Ovary (tissue), 7 donors: ENCODE measurements at regions not wholly inside any gene's neighbourhood (a gene's known extent, or its start where the extent isn't known, plus 50 kb on each side); places are given as distances from the start of the nearest gene placed in this dataset.

ENCODE experiments used
- DNase-seq, 5 donors: peaks; one replicate each; pipeline ENCODE4 v3.0.0-alpha.2; 2019 to 2020
- H3K27ac ChIP-seq, 2 donors: fragments of 200-600 bp; one replicate each; pipeline versions ENCODE4 v1.5.1 to v1.8.0; 2019 to 2022
- H3K27me3 ChIP-seq: fragments of 200-600 bp; one replicate; pipeline ENCODE4 v1.8.0; 2022
- H3K36me3 ChIP-seq: fragments of 200-600 bp; sonication (generic); one replicate; pipeline ENCODE4 v1.5.1; 2019
- H3K4me1 ChIP-seq: one replicate; pipeline ENCODE4 v1.8.1; 2013; ENCODE audit warnings: mild to moderate bottlenecking, moderate library complexity; ENCODE audit not compliant: insufficient read depth
- H3K4me3 ChIP-seq: fragments of 200-600 bp; sonication (generic); one replicate; pipeline ENCODE4 v1.5.1; 2017
- H3K9me3 ChIP-seq, 2 donors: fragments of 200-600 bp in 1 of 2; sonication (generic) in 1 of 2; one replicate each; pipeline versions ENCODE4 v1.5.1 to v1.8.1; 2013 to 2019; ENCODE audit warnings: mild to moderate bottlenecking in 1 of 2, moderate library complexity in 1 of 2
- CTCF ChIP-seq, 3 donors: fragments of 450-650 bp in 2 of 3; fragments of 200-600 bp in 1 of 3; IDR thresholded peaks; one replicate each; pipeline versions ENCODE4 v1.5.1 to v1.8.0; 2016 to 2022; ENCODE audit warnings: antibody characterized with exemption in 3 of 3, mild to moderate bottlenecking in 1 of 3
- EP300 ChIP-seq: sonication (generic); formaldehyde crosslinking; IDR thresholded peaks from one replicate; pipeline ENCODE4 v1.6.1; 2017; ENCODE audit warnings: antibody characterized with exemption
- POLR2A ChIP-seq: fragments of 450-650 bp; IDR thresholded peaks from one replicate; pipeline ENCODE4 v1.6.1; 2017; ENCODE audit warnings: antibody characterized with exemption, mild to moderate bottlenecking, moderate library complexity
- WGBS, 3 donors: extraction: QIAGEN DNeasy Blood & Tissue Kit in 1 of 3; methylation state at CpG; one replicate each; pipeline versions ENCODE4 v1.1.5 to v1.1.7; 2013 to 2017; 5-methylcytosine and 5-hydroxymethylcytosine counted together
- intact Hi-C, 4 donors: fragments of 100-400 bp; cut with DNase I; formaldehyde crosslinking; loops; one replicate each; pipeline versions ENCODE4 v1.11.0 to v1.15.1; 2022 to 2023
- donor health status: DM: no; HTN: no; CAD: no; lungs with moderate emphysema.
- donor health status: DM: no; HTN: no; CAD: no.
- donor health status: Bipolar disorder and iron deficiency.
- donor health status: DM: no; HTN: no; CAD: no.
- donor health status: DM: yes; HTN: yes; CAD: no.

GRCh38 chr5:8393240-8393639, 524.3 kb downstream of the MTRR start:
- TF ChIP-seq CTCF (IDR thresholded peaks at IDR 0.05): no peak
- TF ChIP-seq EP300: no peak
- 33 to 51% (median 34%) methylated on average over 2 of the region's 2 CpGs for WGBS, 3 donors
- no peak for DNase-seq
- intact Hi-C loops: no loop called here
- H3K4me3 ChIP-seq: no peak overlapping the region
- H3K4me1 ChIP-seq: no peaks in the 10 kb centered on the region
- H3K27me3 ChIP-seq: no peaks in the 10 kb centered on the region
- H3K36me3 ChIP-seq: no peaks in the 10 kb centered on the region
- no peaks in the 10 kb centered on the region for H3K9me3 ChIP-seq
- no peak overlapping the region for H3K27ac ChIP-seq

- no peaks in the 10 kb centered on the region for H3K9me3 ChIP-seq
- no peaks in the 10 kb centered on the region for H3K27me3 ChIP-seq
- no peak for DNase-seq
- H3K27ac ChIP-seq: no peak overlapping the region
- intact Hi-C loops: no loop called here
- no peaks in the 10 kb centered on the region for H3K36me3 ChIP-seq
- TF ChIP-seq CTCF (IDR thresholded peaks at IDR 0.05) (no peak), POLR2A (no peak), EP300 (no peak)
- no peaks in the 10 kb centered on the region for H3K4me1 ChIP-seq
- H3K4me3 ChIP-seq: no peak overlapping the region
- 74 to 78% (median 76%) methylated on average over 5 of the region's 5 CpGs for WGBS, 3 donors
Measured at GRCh38 chr5:8394965-8395364, 526.0 kb downstream of the MTRR start.

- WGBS, 3 donors: 92 to 97% (median 96%) methylated on average over 1 of the region's 1 CpG
- H3K27me3 ChIP-seq: no peaks in the 10 kb centered on the region
- TF ChIP-seq POLR2A: no peak
- TF ChIP-seq CTCF (IDR thresholded peaks at IDR 0.05): no peak
- no peak for TF ChIP-seq EP300
- DNase-seq: no peak
- no peaks in the 10 kb centered on the region for H3K9me3 ChIP-seq
- no peak overlapping the region for H3K27ac ChIP-seq
- intact Hi-C loops: no loop called here
- no peaks in the 10 kb centered on the region for H3K4me1 ChIP-seq
- H3K36me3 ChIP-seq: no peaks in the 10 kb centered on the region
- no peak overlapping the region for H3K4me3 ChIP-seq
Measured at GRCh38 chr5:8396246-8396645, 527.3 kb downstream of the MTRR start.

- DNase-seq: no peak
- H3K27ac ChIP-seq: no peak overlapping the region
- H3K4me1 ChIP-seq: no peaks in the 10 kb centered on the region
- 74 to 89% (median 87%) methylated on average over 2 of the region's 2 CpGs for WGBS, 3 donors
- no peaks in the 10 kb centered on the region for H3K27me3 ChIP-seq
- H3K9me3 ChIP-seq: no peaks in the 10 kb centered on the region
- intact Hi-C loops: no loop called here
- no peak for TF ChIP-seq CTCF (IDR thresholded peaks at IDR 0.05)
- TF ChIP-seq POLR2A: no peak
- TF ChIP-seq EP300: no peak
- no peak overlapping the region for H3K4me3 ChIP-seq
- H3K36me3 ChIP-seq: no peaks in the 10 kb centered on the region
Measured at GRCh38 chr5:8396756-8397155, 527.8 kb downstream of the MTRR start.

GRCh38 chr5:8399471-8399870, 530.5 kb downstream of the MTRR start:
- no peaks in the 10 kb centered on the region for H3K4me1 ChIP-seq
- no peaks in the 10 kb centered on the region for H3K9me3 ChIP-seq
- TF ChIP-seq CTCF (IDR thresholded peaks at IDR 0.05) (no peak), EP300 (no peak), POLR2A (no peak)
- no peaks in the 10 kb centered on the region for H3K36me3 ChIP-seq
- no peak for DNase-seq
- intact Hi-C loops: no loop called here
- no peak overlapping the region for H3K27ac ChIP-seq
- no peak overlapping the region for H3K4me3 ChIP-seq
- no peaks in the 10 kb centered on the region for H3K27me3 ChIP-seq
- 72 to 88% (median 74%) methylated on average over 4 of the region's 4 CpGs for WGBS, 3 donors
